Nephron progenitor cell (in vitro differentiated cells): ENCODE measurements at regions not wholly inside any gene's neighbourhood (a gene's known extent, or its start where the extent isn't known, plus 50 kb on each side); places are given as distances from the start of the nearest gene placed in this dataset.

Experiments used
- DNase-seq: peaks from one replicate; pipeline ENCODE4 v3.0.0; 2021
- H3K27ac Mint-ChIP-seq: 2 replicates; pipeline ENCODE4 v1.8.0; 2021; ENCODE audit warnings: mild to moderate bottlenecking, moderate library complexity, mixed read lengths
- H3K27me3 Mint-ChIP-seq: 2 replicates; pipeline ENCODE4 v1.8.0; 2021; ENCODE audit warnings: mild to moderate bottlenecking, low read depth, mixed read lengths; ENCODE audit not compliant: poor library complexity
- H3K36me3 Mint-ChIP-seq: 2 replicates; pipeline ENCODE4 v1.8.0; 2021; ENCODE audit warnings: low read depth, mixed read lengths
- H3K4me1 Mint-ChIP-seq: 2 replicates; pipeline ENCODE4 v1.8.0; 2021; ENCODE audit warnings: mixed read lengths
- H3K4me3 Mint-ChIP-seq: 2 replicates; pipeline ENCODE4 v1.8.0; 2021; ENCODE audit warnings: mild to moderate bottlenecking, moderate library complexity, mixed read lengths
- H3K9me3 Mint-ChIP-seq: 2 replicates; pipeline ENCODE4 v1.8.0; 2021; ENCODE audit warnings: mild to moderate bottlenecking, moderate library complexity, mixed read lengths
- TF ChIP-seq, protein P1 (sequence below): fragments of 200-600 bp; sonication (generic); IDR thresholded peaks from 2 replicates; pipeline ENCODE4 v1.5.0; 2021; ENCODE audit warnings: antibody characterized with exemption

GRCh38 chr10:43760514-43760913 lies 111.8 kb upstream of the ZNF32 start:
- no peak overlapping the region for H3K4me3 Mint-ChIP-seq
- TF ChIP-seq, protein P1, sequence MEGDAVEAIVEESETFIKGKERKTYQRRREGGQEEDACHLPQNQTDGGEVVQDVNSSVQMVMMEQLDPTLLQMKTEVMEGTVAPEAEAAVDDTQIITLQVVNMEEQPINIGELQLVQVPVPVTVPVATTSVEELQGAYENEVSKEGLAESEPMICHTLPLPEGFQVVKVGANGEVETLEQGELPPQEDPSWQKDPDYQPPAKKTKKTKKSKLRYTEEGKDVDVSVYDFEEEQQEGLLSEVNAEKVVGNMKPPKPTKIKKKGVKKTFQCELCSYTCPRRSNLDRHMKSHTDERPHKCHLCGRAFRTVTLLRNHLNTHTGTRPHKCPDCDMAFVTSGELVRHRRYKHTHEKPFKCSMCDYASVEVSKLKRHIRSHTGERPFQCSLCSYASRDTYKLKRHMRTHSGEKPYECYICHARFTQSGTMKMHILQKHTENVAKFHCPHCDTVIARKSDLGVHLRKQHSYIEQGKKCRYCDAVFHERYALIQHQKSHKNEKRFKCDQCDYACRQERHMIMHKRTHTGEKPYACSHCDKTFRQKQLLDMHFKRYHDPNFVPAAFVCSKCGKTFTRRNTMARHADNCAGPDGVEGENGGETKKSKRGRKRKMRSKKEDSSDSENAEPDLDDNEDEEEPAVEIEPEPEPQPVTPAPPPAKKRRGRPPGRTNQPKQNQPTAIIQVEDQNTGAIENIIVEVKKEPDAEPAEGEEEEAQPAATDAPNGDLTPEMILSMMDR: no peak
- DNase-seq: no peak
- H3K27me3 Mint-ChIP-seq: peaks cover 14% of the 10 kb centered on the region
- no peak overlapping the region for H3K27ac Mint-ChIP-seq
- peaks cover 3% of the 10 kb centered on the region for H3K9me3 Mint-ChIP-seq
- H3K36me3 Mint-ChIP-seq: no peaks in the 10 kb centered on the region
- peaks cover 7% of the 10 kb centered on the region for H3K4me1 Mint-ChIP-seq

DNA sequence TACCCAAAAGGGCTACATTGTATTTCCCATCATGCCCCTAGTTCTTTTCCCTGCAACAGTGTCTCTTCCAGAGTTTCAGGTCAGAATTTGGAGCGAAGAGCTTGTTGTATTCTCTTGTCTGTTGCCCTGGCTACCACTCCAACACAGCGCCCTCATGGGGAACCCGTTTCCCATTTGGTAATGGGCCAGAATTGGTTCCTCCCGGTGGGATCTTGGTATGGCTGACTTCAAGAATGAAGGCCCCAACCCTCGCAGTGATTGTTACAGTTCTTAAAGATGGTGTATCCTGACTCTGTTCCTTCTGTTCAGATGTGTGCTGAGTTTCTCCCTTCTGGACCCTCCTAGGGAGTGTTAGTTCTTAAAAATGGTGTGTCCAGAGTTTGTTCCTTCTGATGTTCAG lies 110.5 kb upstream of the ZNF32 start:
- Mint-ChIP-seq H3K4me3 (no peak overlapping the region), H3K27me3 (peaks cover 11% of the 10 kb centered on the region), H3K36me3 (no peaks in the 10 kb centered on the region), H3K4me1 (peaks cover 19% of the 10 kb centered on the region), H3K9me3 (peaks cover 3% of the 10 kb centered on the region), H3K27ac (no peak overlapping the region)
- DNase-seq: no peak
- TF ChIP-seq, protein P1: no peak

DNA sequence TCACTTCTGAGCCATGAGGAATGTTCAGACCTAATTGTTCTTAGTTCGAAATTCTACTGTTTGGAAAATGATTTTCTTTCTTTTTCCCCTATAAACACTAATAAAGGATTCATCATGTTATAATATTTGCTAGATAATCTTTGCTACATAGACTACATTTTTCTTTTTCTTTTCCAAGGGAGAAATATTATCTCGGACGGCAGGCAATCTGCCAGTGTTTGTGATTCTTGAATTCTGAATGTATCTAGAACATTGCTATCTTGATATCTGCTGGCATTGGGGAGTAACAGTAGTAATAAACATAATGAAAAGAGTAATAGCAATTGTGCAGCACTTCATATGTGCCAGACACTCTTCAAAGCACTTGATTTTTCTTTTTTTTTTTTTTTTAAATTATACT lies 107.7 kb upstream of the ZNF32 start:
- Mint-ChIP-seq H3K4me1 (peaks cover 30% of the 10 kb centered on the region), H3K27me3 (peaks cover 14% of the 10 kb centered on the region), H3K36me3 (no peaks in the 10 kb centered on the region), H3K4me3 (no peak overlapping the region), H3K9me3 (peaks cover 3% of the 10 kb centered on the region), H3K27ac (peak overlapping the region; percentile 46)
- TF ChIP-seq, protein P1: no peak
- no peak for DNase-seq

DNA sequence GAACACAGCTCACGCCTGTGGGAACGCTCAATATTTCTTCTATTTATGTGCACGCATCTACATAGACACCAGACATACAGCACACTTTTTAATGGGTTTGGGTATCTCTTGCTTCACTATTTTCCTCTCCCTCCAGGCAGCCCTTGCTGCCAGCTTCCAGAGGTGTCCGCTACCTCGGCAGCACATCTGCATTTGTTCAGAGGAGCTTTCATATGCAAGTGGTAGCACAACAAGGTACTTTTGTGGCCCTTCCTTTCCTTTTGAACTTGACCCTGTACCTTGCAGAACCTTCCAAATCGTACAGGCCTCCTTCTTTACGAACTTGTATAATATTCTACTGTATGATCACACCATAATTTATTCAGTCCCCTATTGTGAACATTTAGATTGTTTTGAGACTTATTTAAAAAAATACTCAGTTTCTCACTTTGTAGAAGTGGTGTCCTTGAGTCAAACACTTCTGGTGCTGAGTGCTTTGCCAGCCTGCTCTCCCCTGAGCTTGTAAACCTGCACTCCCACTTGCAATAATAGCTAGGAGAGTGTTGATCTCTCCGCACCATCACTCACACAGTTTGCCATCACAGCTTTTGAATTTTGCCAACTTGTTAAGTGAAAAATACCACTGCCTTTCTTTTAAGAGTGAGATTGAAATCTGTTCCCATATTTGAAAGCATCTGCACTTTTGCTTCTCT lies 106.0 kb upstream of the ZNF32 start:
- Mint-ChIP-seq H3K9me3 (peaks cover 3% of the 10 kb centered on the region), H3K4me3 (no peak overlapping the region), H3K27ac (no peak overlapping the region), H3K4me1 (peaks cover 31% of the 10 kb centered on the region), H3K36me3 (no peaks in the 10 kb centered on the region), H3K27me3 (peaks cover 15% of the 10 kb centered on the region)
- TF ChIP-seq, protein P1: no peak
- no peak for DNase-seq

DNA sequence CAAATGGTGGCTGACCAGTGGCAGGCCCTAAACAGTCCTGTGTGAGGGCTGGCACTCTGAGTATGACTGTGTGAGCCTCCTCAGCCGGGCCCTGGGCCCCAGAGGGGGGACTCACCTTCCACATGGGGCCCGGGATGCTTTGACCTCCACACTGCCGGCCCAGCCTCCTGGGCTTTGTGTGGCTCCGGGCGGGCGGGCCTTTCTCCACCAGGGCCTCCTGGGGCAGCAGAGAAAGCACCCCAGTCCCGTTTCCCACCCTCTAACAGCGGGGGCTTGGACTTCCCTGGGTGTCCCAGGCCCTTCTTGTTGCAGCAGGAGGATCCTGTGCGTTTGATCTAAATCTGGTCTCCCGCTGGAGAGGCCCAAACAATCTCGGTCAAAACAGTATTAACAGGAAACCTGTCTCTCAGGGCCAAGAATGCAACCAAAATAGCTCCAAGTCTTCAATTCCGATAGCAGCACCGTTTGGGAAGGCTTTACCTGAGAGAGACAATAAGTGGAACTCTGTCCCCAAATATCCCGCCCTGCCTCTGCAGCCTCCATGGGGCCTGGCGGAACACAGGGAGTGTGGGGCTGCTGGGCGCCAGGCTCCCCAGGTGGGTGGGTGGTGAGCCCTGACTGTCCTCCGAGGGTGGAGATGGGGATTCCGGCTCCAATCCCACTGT lies 104.8 kb upstream of the ZNF32 start:
- DNase-seq: no peak
- Mint-ChIP-seq H3K4me3 (no peak overlapping the region), H3K36me3 (no peaks in the 10 kb centered on the region), H3K27ac (no peak overlapping the region), H3K9me3 (no peaks in the 10 kb centered on the region), H3K4me1 (peaks cover 43% of the 10 kb centered on the region), H3K27me3 (peaks cover 25% of the 10 kb centered on the region)
- TF ChIP-seq, protein P1: no peak

GRCh38 chr10:43752682-43753081 lies 104.0 kb upstream of the ZNF32 start:
- Mint-ChIP-seq H3K36me3 (no peaks in the 10 kb centered on the region), H3K4me3 (no peak overlapping the region), H3K27ac (no peak overlapping the region), H3K9me3 (no peaks in the 10 kb centered on the region), H3K4me1 (peaks cover 43% of the 10 kb centered on the region), H3K27me3 (peaks cover 32% of the 10 kb centered on the region)
- DNase-seq: no peak
- TF ChIP-seq, protein P1: no peak
